PFSK-1 (cell line): ENCODE measurements at regions not wholly inside any gene's neighbourhood (a gene's known extent, or its start where the extent isn't known, plus 50 kb on each side); places are given as distances from the start of the nearest gene placed in this dataset.

Experiments
- FOXP2 ChIP-seq: optimal IDR thresholded peaks from 2 replicates; pipeline ENCODE3; 2011; ENCODE audit warnings: borderline replicate concordance, control low read depth, inconsistent platforms; ENCODE audit not compliant: insufficient read depth; ENCODE audit errors: extremely low read length, extremely low read depth
- POLR2AphosphoS5 ChIP-seq: IDR thresholded peaks from 2 replicates; pipeline ENCODE4 v1.6.1; 2012; ENCODE audit warnings: low read depth, mild to moderate bottlenecking, control low read depth, low read length, moderate library complexity
- REST ChIP-seq, 2 experiments: IDR thresholded peaks; 2 replicates each; pipeline versions ENCODE4 v1.6.1 to v1.8.0; 2011 to 2012; ENCODE audit warnings: low read depth in 2 of 2, low read length in 2 of 2, control low read depth in 1 of 2, inconsistent platforms in 1 of 2, mild to moderate bottlenecking in 1 of 2, moderate library complexity in 1 of 2; ENCODE audit not compliant: insufficient read depth in 1 of 2
- SIN3A ChIP-seq: IDR thresholded peaks from 2 replicates; pipeline ENCODE4 v1.6.1; 2012; ENCODE audit warnings: mild to moderate bottlenecking, low read length, moderate library complexity, borderline replicate concordance; ENCODE audit not compliant: insufficient read depth
- TAF1 ChIP-seq: IDR thresholded peaks from 2 replicates; pipeline ENCODE4 v1.6.1; 2012; ENCODE audit warnings: low read length, control low read depth, borderline replicate concordance; ENCODE audit not compliant: insufficient read depth

DNA sequence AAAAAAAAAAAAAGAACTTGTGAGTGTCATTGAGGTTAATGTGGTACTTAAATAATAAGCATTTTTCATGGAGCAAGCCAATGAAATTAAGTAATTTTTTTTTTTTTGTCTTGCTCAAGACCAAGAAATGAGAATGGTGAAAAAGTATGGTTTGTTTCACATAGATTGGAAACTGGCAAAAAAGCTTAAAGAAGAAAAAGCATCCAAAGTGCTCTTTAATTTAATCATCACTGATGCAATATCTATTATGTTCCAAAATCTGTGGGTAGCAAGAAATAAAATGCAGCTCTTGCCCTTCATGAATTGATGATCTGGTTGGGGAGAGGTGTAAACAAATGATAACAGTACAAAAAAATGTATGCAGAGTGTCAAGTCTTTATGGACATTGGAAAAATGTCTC lies 980.6 kb downstream of the REEP3 start:
- TF ChIP-seq POLR2AphosphoS5: no peak
- no peak for TF ChIP-seq TAF1
- TF ChIP-seq REST (IDR thresholded peaks at IDR 0.05; ENCODE audit: insufficient read depth in 1 of 2, low read depth in 2 of 2, low read length in 2 of 2): no peak
- no peak for TF ChIP-seq SIN3A
- no peak for TF ChIP-seq FOXP2
